ENCODE measurements at regions not wholly inside any gene's neighbourhood (a gene's known extent, or its start where the extent isn't known, plus 50 kb on each side); places are given as distances from the start of the nearest gene placed in this dataset.

- 0 out of 2 replicates have a peak overlapping the region, but pooled peaks have one; percentile 7 for H3K9ac ChIP-seq (ENCODE audit: low read length)
- H3K9me3 ChIP-seq (replicated peaks; ENCODE audit: insufficient read depth, low read length), result no peaks in the 10 kb centered on the region
- H3K4me3 ChIP-seq (ENCODE audit: low read length), result no peak overlapping the region
- no peaks in the 10 kb centered on the region for H3K79me2 ChIP-seq (ENCODE audit: low read length)
- H3K27me3 ChIP-seq (replicated peaks; ENCODE audit: insufficient read depth, low read length), result no peaks in the 10 kb centered on the region
- peaks cover 78% of the 10 kb centered on the region for H3K4me1 ChIP-seq (ENCODE audit: low read length)
- peak overlapping the region; percentile 53 for H3K4me2 ChIP-seq (ENCODE audit: low read depth, low read length)
- H3K36me3 ChIP-seq (replicated peaks; ENCODE audit: insufficient read depth, low read length), result no peaks in the 10 kb centered on the region
- TF ChIP-seq EZH2phosphoT487 (IDR thresholded peaks at IDR 0.05; ENCODE audit: low read length) (no peak), CTCF (IDR thresholded peaks at IDR 0.05; ENCODE audit: low read length) (no peak), EZH2 (optimal IDR thresholded peaks at IDR 0.05; ENCODE audit: low read depth, low read length) (no peak)
- no peak for DNase-seq
- peak overlapping the region; percentile 79 for H3K27ac ChIP-seq (ENCODE audit: low read length)
- H3F3A ChIP-seq (ENCODE audit: insufficient read depth, low read length), result peaks cover 45% of the 10 kb centered on the region
- H3K9me2 ChIP-seq (replicated peaks; ENCODE audit: insufficient read depth, low read length), result no peaks in the 10 kb centered on the region
- no peak overlapping the region for H2AFZ ChIP-seq (ENCODE audit: low read length)
- no peaks in the 10 kb centered on the region for H4K20me1 ChIP-seq (ENCODE audit: insufficient read depth, low read length)
Measured at GRCh38 chr3:117600666-117601065, 891.1 kb downstream of the TUSC7 start.

GRCh38 chr3:117602058-117602644 is 892.6 kb downstream of the TUSC7 start:
- Histone ChIP-seq H2AFZ (ENCODE audit: low read length) (no peak overlapping the region), H3F3A (ENCODE audit: insufficient read depth, low read length) (peaks cover 45% of the 10 kb centered on the region), H3K9me2 (replicated peaks; ENCODE audit: insufficient read depth, low read length) (no peaks in the 10 kb centered on the region), H3K27me3 (replicated peaks; ENCODE audit: insufficient read depth, low read length) (no peaks in the 10 kb centered on the region), H3K9me3 (replicated peaks; ENCODE audit: insufficient read depth, low read length) (no peaks in the 10 kb centered on the region), H3K79me2 (ENCODE audit: low read length) (no peaks in the 10 kb centered on the region), H3K27ac (ENCODE audit: low read length) (peak overlapping the region; percentile 64; the same call in 1 of the 2 replicates), H4K20me1 (ENCODE audit: insufficient read depth, low read length) (no peaks in the 10 kb centered on the region), H3K36me3 (replicated peaks; ENCODE audit: insufficient read depth, low read length) (no peaks in the 10 kb centered on the region), H3K4me2 (ENCODE audit: low read depth, low read length) (peak overlapping the region; percentile 69; the same call in 1 of the 2 replicates), H3K9ac (ENCODE audit: low read length) (no peak overlapping the region), H3K4me1 (ENCODE audit: low read length) (peaks cover 78% of the 10 kb centered on the region), H3K4me3 (ENCODE audit: low read length) (no peak overlapping the region)
- DNase-seq, result no peak
- no peak for TF ChIP-seq CTCF (IDR thresholded peaks at IDR 0.05; ENCODE audit: low read length)
- no peak for TF ChIP-seq EZH2phosphoT487 (IDR thresholded peaks at IDR 0.05; ENCODE audit: low read length)
- no peak for TF ChIP-seq EZH2 (optimal IDR thresholded peaks at IDR 0.05; ENCODE audit: low read depth, low read length)

GRCh38 chr3:117603097-117603496 is 893.5 kb downstream of the TUSC7 start:
- peak overlapping the region; percentile 64; the same call in 1 of the 2 replicates for H3K27ac ChIP-seq (ENCODE audit: low read length)
- H3K27me3 ChIP-seq (replicated peaks; ENCODE audit: insufficient read depth, low read length), result no peaks in the 10 kb centered on the region
- H3K9me2 ChIP-seq (replicated peaks; ENCODE audit: insufficient read depth, low read length), result no peaks in the 10 kb centered on the region
- peak; percentile 85 for DNase-seq
- H2AFZ ChIP-seq (ENCODE audit: low read length), result peak overlapping the region; percentile 18; the same call in 1 of the 2 replicates
- H3K4me1 ChIP-seq (ENCODE audit: low read length), result peaks cover 72% of the 10 kb centered on the region
- no peaks in the 10 kb centered on the region for H3K79me2 ChIP-seq (ENCODE audit: low read length)
- TF ChIP-seq CTCF (IDR thresholded peaks at IDR 0.05; ENCODE audit: low read length) (no peak), EZH2 (optimal IDR thresholded peaks at IDR 0.05; ENCODE audit: low read depth, low read length) (no peak), EZH2phosphoT487 (IDR thresholded peaks at IDR 0.05; ENCODE audit: low read length) (no peak)
- no peaks in the 10 kb centered on the region for H3K9me3 ChIP-seq (replicated peaks; ENCODE audit: insufficient read depth, low read length)
- no peaks in the 10 kb centered on the region for H3K36me3 ChIP-seq (replicated peaks; ENCODE audit: insufficient read depth, low read length)
- peak overlapping the region; percentile 22; the same call in 1 of the 2 replicates for H3K9ac ChIP-seq (ENCODE audit: low read length)
- H3K4me3 ChIP-seq (ENCODE audit: low read length), result peak overlapping the region; percentile 35; the same call in 1 of the 2 replicates
- H3K4me2 ChIP-seq (ENCODE audit: low read depth, low read length), result peak overlapping the region; percentile 69
- peaks cover 45% of the 10 kb centered on the region for H3F3A ChIP-seq (ENCODE audit: insufficient read depth, low read length)
- H4K20me1 ChIP-seq (ENCODE audit: insufficient read depth, low read length), result no peaks in the 10 kb centered on the region

Measured in MM.1S (cell line).